ENCODE measurements at regions not wholly inside any gene's neighbourhood (a gene's known extent, or its start where the extent isn't known, plus 50 kb on each side); places are given as distances from the start of the nearest gene placed in this dataset.

DNA sequence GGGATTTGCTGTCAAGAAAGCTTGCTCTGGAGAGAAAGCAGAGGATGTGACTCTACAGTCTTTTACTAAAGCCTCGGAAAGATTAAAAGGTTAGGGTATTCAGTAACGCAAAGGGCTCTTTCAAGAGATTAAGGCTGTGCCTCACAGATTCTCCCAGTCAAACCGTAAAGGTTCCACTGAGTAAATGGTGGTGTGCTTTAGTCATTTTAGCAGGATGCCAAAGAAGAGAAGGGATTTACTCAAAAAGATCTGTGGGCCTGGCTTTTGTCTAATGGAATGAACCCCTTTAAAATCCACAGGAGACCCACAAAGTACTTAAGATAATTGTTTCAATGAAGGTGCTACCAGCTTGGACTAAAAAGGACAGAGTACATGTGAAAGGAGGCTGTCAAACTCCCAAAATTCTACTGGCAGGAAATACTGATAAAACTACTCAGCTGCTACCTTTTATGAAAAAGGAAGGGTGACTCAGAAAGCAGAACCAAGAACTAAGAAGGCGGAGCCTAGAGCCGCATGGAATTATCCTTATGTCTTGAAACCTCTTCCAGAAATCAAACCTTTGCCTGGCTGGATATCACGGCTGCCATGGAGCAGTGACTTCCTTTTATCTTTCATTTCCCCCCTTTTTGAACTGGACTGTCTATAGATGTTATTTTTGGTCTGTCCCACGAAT lies 670.2 kb upstream of the ZEB2 start:
- no peak for ATAC-seq

DNA sequence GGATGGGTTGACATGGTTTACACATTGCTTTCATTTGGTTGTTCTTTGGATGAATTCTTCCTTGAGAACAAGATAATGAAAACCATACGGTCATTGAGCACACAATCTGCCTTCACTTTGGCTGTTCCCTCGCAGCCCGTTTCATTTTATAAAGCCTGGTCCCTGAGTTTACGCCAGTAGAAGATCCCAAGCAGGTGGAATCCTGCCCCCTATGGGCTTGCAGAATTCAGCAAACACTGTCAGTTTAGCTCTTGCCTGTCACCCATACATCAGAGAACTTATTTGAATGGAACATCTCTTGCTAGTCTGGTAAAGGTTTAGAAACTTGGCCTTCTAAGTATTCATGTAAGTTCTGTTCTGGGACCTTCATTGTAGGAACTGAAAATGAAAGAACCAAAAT lies 666.4 kb upstream of the ZEB2 start:
- no peak for ATAC-seq

DNA sequence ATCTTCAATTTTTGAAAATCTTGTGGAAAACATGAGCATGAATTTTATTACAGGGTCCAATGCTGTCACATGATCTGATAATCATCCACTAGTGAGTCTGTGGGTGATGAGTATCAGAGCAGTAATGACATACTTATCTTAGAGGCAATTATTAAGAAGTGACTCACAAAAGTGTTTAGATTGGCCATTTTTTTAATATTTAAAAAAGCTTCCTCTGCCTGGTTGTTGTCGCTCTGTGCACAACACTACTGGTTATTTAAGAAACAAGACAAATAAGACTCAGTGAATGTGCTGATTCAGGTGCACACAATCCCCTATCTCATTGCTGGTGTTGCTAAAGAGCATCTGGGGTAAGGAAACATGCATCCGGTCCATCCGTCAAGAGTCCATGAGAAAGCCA lies 665.8 kb upstream of the ZEB2 start:
- no peak for ATAC-seq

GRCh38 chr2:145184741-145185651 lies 665.1 kb upstream of the ZEB2 start:
- ATAC-seq: no peak

DNA sequence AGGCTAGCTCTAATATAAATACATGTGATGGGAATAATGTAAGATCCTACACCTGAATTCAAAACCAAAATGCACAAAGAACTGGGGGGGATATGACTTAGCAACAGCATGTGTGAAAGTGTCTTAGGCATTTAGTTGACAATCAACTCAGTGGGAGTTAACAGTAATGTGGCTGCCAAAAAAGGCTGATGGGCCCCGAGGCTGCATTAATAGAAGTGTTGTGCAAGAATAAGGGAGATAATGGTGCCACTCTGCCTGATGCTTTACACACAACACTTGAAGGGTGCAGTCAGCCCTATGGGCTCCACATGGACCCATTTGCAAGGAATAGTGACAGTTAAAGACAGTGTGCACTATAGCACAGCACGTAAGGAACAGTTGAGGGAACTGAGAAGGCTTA lies 649.4 kb upstream of the ZEB2 start:
- ATAC-seq: no peak

DNA sequence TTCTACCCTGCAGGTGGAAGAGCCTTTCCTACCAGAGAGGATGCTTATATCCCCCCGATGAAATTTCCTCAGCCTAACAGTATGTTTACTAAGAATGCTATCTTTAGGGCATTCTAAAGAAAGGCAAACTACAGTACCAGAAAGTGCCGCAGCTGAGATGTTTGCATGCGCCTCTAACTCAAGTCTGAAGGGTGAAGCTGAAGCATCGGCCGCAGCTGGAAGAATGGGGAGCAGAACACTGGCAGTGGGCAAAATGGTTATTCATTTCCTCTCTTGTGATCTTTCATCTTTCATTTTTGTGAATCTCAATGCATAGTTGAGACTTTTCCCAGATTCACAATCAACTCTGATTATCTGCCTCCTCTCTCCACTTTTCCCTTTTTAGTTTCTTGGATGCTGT lies 648.2 kb upstream of the ZEB2 start:
- ATAC-seq: no peak

- ATAC-seq: no peak
These were observed 646.9 kb upstream of the ZEB2 start for GRCh38 chr2:145166731-145167302.

DNA sequence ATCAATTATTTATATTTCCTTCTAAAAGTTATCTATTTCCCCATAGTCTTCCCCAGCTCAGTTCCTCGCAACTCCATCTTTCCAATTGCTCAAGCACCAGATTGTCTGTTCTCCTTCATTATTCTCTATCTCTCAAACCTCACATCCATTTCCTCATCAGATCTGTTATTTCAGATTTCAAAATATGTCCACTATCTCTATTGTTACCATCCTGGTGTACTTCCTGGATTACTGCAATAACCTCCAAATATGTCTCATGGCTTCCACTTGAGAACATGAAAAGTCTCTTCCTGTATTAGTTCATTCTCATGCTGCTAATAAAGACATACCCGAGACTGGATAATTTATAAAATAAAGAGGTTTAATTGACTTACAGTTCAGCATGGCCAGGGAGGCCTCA lies 641.7 kb upstream of the ZEB2 start:
- ATAC-seq: no peak

DNA sequence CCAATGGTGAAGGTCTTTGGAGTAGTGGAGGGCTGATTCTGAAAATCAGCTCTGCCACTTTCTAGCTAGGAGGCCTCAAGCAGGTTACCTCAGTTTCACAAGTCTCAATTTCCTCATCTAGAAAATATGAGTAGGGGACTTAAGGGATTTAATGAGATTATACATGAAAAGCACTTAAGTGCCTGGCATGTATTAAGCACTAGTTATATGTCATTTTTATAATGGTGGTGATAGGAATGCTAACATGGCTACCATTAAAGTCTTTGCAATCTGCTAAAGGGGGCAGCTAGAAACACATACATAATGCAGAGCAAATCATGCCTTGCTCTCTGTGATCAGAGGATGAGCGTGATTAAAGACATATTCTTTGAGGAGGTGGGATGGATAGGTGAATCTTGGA lies 640.9 kb upstream of the ZEB2 start:
- no peak for ATAC-seq

- ATAC-seq: no peak
These were observed 639.8 kb upstream of the ZEB2 start for GRCh38 chr2:145159676-145160075.

DNA sequence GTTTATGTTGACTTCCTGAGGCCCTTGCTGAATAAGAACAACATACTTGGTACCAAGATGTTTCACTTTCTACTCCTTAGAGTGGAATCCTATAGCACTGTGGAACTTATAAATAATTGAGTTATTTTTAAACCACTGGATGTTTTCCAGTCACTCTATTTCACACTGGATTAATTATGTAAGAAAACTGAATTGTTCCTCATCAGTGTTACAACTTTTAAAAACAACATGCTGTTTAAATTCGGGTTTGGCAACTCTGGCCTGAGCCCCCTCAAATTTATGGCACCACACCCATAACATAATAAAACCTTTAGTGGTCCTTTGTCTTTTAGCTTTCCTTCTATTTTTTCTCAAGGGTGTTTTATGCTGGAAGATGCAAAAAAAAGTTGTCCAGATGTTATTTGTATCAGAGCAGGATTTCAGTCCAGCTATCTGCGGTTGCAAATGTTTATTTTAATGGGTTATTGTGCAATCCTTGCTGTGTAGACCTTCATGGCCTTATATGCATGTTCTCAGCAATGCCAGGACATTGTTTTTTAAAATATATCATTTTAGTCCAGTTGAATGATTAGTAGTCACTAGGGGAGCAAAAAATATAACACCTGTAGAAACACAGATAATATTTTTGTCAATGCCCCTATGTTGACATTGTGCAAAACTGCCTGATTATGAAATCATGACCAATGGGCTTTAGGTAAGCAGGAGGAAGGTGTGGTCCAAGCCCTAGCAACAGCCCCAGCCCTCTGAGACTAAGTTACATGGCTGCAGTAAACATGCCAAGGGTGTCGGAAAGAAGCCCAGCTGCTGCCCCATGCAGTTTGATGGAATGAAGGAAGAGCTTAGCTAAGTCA lies 638.0 kb upstream of the ZEB2 start:
- ATAC-seq: no peak

GRCh38 chr2:145157036-145157675 lies 637.2 kb upstream of the ZEB2 start:
- no peak for ATAC-seq

- no peak for ATAC-seq
These were observed 636.3 kb upstream of the ZEB2 start for GRCh38 chr2:145156199-145156598.

DNA sequence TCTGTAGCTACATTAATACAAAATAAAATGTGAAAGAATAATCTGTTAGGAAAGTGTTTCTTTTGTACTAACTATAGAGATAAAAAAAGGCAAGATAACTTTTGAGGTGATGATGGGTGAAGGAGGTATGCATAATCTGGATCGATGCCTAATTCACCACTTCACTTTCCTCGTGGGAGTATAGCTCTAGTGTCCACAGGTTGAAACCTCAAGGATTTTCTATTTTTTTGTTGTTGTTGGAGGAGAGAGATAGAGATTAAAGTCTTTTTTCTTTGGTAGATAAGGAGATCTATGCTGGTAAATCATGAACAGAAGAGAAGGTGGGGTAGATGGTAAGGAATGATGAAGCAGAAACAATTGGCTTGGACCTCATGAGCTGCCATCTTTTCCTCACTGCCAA lies 635.3 kb upstream of the ZEB2 start:
- ATAC-seq: no peak

GRCh38 chr2:145154731-145155130 lies 634.8 kb upstream of the ZEB2 start:
- no peak for ATAC-seq

DNA sequence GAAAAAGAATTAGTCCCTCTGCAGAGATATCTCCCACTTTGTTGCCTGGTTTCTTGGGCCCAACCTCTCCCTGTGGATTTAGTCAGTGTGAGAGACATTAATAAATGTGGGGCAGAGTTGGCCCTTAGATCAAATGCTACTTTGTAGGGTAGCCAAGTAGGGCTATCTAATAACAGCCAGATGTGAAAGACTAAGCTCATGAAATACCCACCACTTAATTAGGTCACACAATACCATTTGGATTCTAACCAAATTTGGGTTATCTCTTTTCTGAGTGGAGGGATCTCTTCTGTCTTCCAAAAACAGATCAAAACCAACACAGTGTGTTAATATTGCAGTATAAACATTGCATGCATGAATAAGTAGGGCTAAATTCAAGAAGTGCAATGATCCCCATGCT lies 626.8 kb upstream of the ZEB2 start:
- no peak for ATAC-seq

DNA sequence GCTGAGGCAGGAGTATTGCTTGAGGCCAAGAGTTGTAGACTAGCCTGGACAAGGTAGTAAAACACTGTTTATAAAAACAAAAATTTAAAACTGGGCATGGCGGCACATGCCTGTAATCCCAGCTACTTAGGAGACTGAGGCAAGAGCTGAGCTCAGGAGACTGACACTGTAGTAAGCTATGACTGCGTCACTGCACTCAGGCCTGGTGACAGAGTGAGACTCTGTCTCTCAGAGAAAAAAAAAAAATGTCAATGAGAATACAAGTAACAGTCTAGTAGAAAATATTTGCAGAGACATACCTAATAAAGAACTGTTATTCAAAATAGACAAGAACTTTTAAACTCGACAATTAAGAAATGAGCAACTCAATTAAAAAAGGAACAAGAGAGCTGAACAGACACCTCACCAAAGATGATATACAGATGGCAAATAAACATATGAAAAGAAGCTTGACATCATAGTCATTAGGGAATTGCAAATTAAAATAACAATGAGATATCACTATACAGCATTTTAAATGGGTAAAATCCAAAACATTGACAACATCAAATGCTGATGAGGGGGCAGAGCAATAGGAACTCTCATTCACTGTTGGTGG lies 624.3 kb upstream of the ZEB2 start:
- ATAC-seq: no peak

GRCh38 chr2:145141981-145142380 lies 622.1 kb upstream of the ZEB2 start:
- no peak for ATAC-seq

DNA sequence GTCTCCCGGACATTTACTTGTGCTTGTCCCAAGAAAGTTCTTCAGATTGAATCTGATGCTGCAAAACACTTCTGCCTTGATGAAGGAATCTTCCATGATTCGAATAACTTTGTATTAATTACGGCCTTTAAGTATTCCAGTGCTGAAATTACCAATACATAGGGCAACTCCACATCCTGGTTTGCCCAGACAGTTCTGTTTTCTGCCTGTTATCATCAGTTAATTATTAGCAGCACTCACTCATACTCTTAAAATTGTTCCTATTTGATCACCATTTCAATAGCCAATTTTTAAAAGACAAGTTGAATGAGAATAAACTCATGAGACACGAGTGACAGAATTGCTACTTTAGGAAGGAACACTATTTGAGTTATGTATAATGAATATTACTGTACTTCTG lies 620.7 kb upstream of the ZEB2 start:
- ATAC-seq: no peak

GRCh38 chr2:145138626-145139025 lies 618.7 kb upstream of the ZEB2 start:
- ATAC-seq: no peak

DNA sequence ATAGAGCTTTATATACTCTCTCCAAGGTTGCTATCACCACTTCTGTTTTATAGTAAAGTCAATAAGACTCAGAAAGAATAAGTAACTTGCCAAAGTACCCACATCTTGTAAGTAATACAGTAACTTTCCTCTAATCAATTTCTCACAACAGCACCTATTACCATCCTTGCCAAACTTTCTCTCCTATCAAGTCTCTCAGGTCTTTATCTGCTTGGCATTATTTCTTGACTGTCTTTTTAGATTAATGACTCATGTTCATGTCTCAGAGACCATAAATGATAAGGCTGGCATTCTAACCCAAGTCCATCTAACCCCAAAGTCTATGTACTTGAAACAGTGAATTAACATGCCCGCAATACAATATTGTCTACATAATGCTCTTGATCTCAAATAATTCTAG lies 618.0 kb upstream of the ZEB2 start:
- no peak for ATAC-seq

- ATAC-seq: no peak
These were observed 617.3 kb upstream of the ZEB2 start for GRCh38 chr2:145137211-145137610.
